HG03196 (cell line): ENCODE measurements at regions not wholly inside any gene's neighbourhood (a gene's known extent, or its start where the extent isn't known, plus 50 kb on each side); places are given as distances from the start of the nearest gene placed in this dataset.
"Not testable (repeated sequence)": the region's sequence is repeated elsewhere in the genome, so short reads cannot be mapped to it uniquely, and the experiment has no call there.

Experiments
- ATAC-seq: cut with Tn5 transposase; IDR thresholded peaks from one replicate; pipeline ENCODE4 v1.9.1; 2021; ENCODE audit not compliant: unreplicated experiment

DNA sequence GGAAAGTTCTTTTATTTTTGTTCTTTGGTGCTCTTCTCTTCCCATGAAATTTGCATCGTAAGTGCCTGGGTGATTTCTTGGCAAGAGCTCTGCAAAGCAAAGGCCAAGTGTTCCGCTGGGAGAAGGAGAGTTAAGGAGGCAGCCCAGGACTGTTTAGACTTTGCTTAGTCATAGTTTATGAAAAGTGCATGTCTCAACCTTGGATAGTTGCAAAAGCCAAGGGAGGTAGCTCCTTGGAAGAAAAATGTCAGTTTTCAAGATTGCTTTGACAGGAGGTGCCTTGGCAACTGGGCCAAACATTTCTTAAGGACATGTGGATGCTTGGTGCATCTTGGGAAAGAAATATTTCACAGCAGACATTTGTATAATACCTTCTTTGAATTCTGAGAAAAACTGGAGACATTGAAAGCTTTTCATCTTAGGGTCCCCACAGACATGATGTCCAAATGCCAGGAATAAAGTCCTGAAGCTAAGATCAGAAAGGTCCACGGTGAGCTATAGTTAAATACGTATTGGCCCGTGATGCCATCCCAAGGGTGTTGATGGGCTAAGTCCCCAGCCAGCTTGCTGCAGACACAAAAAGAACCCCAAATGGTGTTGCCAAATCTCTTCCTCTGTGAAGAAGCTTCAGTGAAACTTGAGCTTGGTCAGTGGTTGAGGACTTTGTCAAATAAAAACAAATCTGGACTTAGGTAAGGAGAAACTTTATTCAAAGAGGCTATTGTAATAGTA lies 96.3 kb upstream of the THUMPD2 start:
- no peak for ATAC-seq

GRCh38 chr2:39874236-39874635 lies 95.2 kb upstream of the THUMPD2 start:
- no peak for ATAC-seq

GRCh38 chr2:39873586-39873985 lies 94.5 kb upstream of the THUMPD2 start:
- no peak for ATAC-seq

DNA sequence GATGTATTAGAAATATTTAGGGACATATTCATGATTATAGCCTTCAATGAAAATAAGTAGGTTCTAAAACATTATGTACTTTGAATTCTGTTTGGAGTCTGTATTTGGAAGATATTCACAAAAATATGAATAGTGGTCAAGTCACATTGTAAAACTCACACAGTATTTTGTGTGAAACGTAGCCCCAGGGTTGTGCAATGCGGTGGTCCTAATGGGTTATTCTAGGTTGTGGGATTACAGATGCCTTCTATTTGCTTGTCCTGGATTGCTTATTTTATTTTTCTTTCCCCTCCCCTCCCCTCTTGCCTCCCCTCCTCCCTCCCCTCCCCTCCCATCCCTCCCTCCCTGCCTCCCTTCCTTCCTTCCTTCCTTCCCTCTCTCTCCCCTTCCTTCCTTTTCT lies 93.7 kb upstream of the THUMPD2 start:
- ATAC-seq = no peak

DNA sequence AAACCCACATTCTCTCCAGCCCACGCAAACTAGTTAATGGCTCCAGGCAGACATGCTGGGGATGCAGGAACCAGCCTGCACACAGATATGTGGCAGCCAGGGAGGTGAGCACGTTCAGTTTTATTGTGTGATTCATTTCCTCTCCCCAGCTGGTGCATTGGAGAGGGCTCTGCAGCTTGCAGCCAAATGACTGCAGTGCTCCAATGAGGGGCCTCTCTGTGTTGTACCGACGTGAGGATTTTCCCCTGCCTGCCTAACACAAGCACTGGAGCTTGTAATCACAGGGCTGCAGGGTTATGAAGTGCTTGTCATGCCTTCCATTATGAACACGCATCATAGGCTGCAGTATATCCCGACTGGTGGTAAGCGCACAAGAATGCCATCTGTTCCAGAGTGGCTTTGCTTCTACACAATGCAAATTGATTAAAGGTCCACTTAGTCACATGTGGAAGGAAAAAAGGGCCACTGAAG lies 92.3 kb upstream of the THUMPD2 start:
- ATAC-seq = no peak

GRCh38 chr2:39870871-39871270 lies 91.8 kb upstream of the THUMPD2 start:
- ATAC-seq = no peak

DNA sequence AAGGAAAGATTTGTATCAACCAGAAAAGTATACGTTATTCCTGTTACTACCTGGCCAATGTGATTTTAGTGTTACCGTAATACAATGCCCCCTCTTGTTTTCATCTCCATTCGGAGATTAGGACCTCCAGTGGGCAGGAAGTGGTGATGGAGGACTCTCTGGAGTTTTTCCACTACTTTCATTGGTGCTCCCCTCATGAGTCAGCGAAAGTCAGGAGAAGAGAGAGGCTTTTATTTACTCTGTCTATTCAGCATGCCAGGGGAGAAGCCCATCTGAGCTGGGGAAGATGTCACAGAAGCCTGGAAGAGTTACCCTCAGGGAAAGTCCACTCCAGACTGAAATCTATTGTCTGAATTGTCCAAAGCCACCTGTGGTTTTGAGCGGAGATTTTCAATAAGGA lies 88.2 kb upstream of the THUMPD2 start:
- no peak for ATAC-seq

DNA sequence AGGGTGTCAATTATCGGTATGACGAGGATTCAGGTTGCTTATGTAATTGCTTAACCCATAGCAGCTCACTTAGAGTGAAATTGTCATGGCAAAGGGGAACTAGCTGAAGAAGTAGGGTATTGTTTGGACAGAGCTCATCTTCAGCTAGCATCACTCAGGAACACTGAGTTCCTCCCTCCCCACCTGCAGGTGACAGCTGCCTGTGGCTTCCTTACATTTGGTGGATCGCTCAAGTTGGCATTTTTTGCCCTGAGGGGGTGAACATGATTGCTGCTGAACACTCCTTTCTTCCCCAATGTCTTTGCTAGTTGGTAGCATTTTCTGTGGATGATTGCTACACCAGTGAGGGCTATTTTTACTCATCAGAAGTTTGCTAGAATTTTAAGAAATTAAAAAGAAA lies 86.7 kb upstream of the THUMPD2 start:
- ATAC-seq = no peak

- ATAC-seq = not testable (repeated sequence)
These were observed 84.6 kb upstream of the THUMPD2 start for GRCh38 chr2:39863672-39864071.

GRCh38 chr2:39860538-39860937 lies 81.5 kb upstream of the THUMPD2 start:
- no peak for ATAC-seq

DNA sequence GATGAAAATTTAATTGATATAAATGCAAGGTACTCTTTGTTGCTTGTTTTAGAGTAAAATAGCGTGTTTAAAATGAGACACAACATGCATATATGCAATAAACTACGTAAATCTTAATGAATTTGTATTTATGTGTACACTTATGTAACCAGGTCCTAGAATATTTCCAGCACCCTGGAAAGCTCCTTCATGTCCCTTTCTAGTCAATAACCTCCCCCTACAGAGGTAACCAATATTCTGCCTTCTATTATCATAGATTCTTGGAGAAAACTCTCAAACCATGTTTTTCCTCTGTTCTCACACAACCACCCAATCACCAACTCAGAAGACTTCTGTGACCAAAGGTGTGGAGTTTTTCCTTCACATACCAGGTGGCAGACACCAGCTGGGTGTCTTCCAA lies 79.6 kb upstream of the THUMPD2 start:
- ATAC-seq = no peak

- no peak for ATAC-seq
These were observed 76.8 kb upstream of the THUMPD2 start for GRCh38 chr2:39855856-39856255.

GRCh38 chr2:39854771-39855170 lies 75.7 kb upstream of the THUMPD2 start:
- ATAC-seq = no peak

DNA sequence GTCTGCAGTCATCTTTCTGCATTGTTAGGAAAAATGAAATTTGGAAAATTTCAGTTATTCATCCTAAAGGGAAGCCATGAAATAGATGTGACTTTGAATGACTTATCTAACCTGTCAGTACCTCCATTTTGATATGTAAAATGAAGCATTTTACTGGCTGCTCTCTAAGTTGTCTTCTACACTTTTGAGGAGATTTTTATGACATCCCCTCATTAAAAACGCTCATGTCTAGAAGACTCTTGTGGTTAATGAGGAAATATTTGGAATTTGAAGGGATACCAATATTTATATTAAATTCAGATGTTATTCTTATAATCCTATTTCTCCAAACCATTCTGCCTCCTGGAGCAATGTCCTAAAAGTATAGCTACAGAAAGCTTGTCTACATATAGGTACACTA lies 73.8 kb upstream of the THUMPD2 start:
- ATAC-seq = no peak

DNA sequence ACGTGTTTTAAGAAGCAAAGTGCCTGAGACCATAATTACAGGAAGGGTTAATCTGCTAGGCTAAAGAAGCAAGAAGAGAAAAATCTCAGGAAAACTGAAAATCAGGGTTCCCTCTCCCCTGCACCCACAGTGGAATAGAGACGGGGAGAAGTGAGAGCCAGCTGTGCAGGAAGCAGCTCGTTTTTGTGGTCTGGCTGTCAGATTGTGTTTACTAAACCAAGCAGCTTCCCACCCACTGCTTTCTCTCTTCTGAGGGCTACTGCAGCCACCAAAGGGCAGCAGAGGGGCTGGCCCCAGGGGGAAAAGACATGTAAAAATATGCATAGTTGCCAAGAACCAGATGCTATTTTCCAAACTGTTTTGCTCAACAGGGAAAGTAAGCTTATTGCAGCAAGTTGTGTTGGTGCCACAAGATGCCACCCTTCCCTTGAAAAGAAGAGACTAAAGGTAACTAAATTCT lies 72.6 kb upstream of the THUMPD2 start:
- no peak for ATAC-seq

DNA sequence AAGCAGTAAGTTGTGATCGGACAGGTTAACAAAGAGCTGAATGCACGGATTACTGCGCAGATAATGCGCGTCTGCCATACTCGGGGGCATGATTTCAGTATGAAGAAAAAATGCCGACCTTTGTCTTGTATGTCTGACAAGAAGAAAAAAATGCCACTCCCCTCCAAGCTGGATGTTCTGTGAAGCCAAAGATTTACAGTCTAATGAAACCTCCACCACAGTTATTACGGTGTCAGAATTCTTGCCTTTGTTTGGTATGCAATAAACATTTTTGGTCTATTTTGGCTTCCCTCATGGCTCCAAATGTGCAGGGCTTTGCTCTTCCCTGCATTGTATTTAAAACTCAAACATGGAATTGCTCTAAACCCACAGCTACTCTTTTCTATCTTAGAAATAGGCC lies 72.2 kb upstream of the THUMPD2 start:
- no peak for ATAC-seq

DNA sequence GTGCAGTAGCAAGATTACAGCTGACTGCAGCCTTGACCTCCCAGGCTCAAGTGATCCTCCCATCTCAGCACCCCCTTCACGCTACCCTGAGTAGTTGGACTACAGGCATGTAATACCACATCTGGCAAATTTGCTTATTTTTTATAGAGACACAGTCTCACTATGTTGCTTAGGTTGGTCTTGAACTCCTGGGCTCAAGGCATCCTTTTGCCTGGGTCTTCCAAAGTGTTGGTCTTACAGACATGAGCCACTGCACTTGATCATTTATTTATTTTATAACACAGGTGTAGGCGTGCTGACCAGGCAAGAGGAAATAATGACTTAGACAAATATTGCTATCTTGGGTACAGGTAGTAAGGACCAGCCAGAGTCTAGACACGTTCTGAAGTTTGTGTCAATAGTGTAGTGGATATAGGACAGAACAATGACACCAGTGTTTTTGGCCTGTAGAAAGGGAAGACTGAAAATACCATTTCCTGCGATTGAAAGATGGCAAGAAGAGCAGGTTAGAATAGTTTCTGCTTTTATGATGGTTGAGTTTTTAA lies 71.0 kb upstream of the THUMPD2 start:
- no peak for ATAC-seq

DNA sequence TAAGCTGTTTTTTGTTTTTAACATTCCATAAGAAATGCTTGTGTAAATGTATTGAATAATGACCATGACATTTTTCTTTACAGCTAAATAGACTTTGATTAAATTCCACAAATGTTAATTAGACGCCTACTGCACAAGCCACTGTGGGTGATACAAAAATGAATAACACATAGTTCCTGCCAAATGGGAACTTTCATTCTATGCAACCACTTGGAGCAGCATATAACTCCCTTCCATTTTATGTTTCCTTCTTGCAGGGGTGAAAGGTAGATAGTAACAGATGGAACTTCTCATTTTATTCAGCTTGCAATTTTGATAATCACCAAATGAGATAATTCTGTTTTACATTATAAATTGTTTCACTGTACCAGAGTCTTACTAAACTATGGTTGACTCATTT lies 70.0 kb upstream of the THUMPD2 start:
- no peak for ATAC-seq

GRCh38 chr2:39845460-39846146 lies 66.5 kb upstream of the THUMPD2 start:
- no peak for ATAC-seq

DNA sequence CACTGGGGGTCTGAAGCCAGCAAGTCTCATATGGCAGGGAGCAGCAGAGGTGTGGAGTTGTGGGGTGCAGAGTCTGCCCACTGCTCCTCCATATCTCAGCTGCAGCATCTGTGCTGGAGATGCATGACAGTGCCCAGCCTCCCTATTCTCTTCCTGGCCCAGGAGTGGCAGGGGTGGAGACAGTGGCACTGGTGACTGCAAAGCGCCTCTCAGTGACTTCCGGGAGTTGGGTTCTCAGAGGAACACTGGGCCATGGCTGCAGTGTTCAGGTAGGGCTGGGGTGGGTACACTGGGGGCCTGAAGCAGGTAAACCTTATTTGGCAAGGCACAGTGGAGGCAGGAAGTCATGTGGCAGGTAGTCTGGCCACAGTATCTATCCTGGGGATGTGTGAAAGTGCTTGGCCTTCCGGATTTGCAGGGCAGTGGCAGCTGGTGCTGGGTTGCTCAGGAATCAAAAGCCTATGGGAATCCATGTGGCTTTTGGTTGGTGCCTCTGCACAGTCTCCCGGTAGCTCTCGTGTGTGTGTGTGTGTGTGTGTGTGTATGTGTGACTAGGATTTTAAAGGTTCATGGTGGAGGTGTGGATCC lies 60.3 kb upstream of the THUMPD2 start:
- ATAC-seq = no peak

DNA sequence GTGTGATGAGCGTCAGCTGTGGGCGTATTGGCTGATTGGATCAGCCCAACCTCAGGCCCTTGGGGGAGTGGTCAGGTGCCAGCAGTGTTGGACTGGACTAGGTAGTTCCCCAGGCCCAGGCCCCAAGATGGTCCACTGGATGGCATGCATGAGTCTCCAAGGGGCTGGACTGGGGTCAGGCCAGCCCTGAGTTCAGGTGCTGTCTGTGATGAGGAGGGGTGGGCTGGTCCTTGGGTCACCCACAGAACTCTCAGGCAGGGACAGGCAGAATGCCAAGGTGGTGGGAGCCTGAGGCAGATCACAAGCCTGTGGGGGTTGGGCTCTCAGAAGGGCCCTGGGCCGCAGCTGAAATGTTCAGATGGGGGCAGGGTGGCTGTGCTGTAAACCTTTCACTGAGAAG lies 59.5 kb upstream of the THUMPD2 start:
- ATAC-seq = no peak
